Natural killer cell (primary cell): ENCODE measurements at regions not wholly inside any gene's neighbourhood (a gene's known extent, or its start where the extent isn't known, plus 50 kb on each side); places are given as distances from the start of the nearest gene placed in this dataset.
A peak's percentile ranks its signal among the peaks of the same experiment; 100 is the strongest.

Experiments
- ATAC-seq, 3 donors: fragments of 150-1000 bp in 2 of 3; fragments of 200-7000 bp in 1 of 3; cut with Tn5 transposase; 1 replicate in 1 of 3; 2 replicates in 2 of 3; pipeline ENCODE4 v1.10.0; 2021; ENCODE audit warnings: mild to moderate bottlenecking in 2 of 3, moderate library complexity in 2 of 3
- DNase-seq, 2 donors: peaks; one replicate each; pipeline versions ENCODE4 v3.0.0 to v3.0.0-alpha.2; 2013 to 2021; ENCODE audit warnings: mixed read lengths in 1 of 2
- H3K27ac ChIP-seq: one replicate; pipeline ENCODE4 v1.5.1; 2013; ENCODE audit warnings: mild to moderate bottlenecking, low read length
- H3K27me3 ChIP-seq: one replicate; pipeline ENCODE4 v1.6.1; 2013; ENCODE audit warnings: low read length; ENCODE audit not compliant: control insufficient read depth, insufficient read depth
- H3K36me3 ChIP-seq: one replicate; pipeline ENCODE4 v1.6.1; 2013; ENCODE audit warnings: low read length; ENCODE audit not compliant: control insufficient read depth, insufficient read depth
- H3K4me1 ChIP-seq: one replicate; pipeline ENCODE4 v1.6.1; 2013; ENCODE audit warnings: low read length; ENCODE audit not compliant: control insufficient read depth, insufficient read depth
- H3K4me3 ChIP-seq: one replicate; pipeline ENCODE4 v1.5.1; 2013; ENCODE audit warnings: low read length
- H3K9me3 ChIP-seq: one replicate; pipeline ENCODE4 v1.6.1; 2013; ENCODE audit warnings: low read length; ENCODE audit not compliant: control insufficient read depth, insufficient read depth
- H3K27ac Mint-ChIP-seq, 2 donors: one replicate each; pipeline ENCODE4 v1.8.0; 2022; ENCODE audit warnings: mild to moderate bottlenecking in 2 of 2, mixed read lengths in 2 of 2, moderate library complexity in 1 of 2
- H3K27me3 Mint-ChIP-seq, 2 donors: one replicate each; pipeline ENCODE4 v1.8.0; 2022; ENCODE audit warnings: low read depth in 2 of 2, mixed read lengths in 2 of 2
- H3K36me3 Mint-ChIP-seq: one replicate; pipeline ENCODE4 v1.8.0; 2022; ENCODE audit warnings: mixed read lengths
- H3K4me1 Mint-ChIP-seq, 2 donors: one replicate each; pipeline ENCODE4 v1.8.0; 2022; ENCODE audit warnings: mixed read lengths in 2 of 2
- H3K4me3 Mint-ChIP-seq: one replicate; pipeline ENCODE4 v1.8.0; 2022; ENCODE audit warnings: mild to moderate bottlenecking, moderate library complexity, mixed read lengths
- H3K9me3 Mint-ChIP-seq, 2 donors: one replicate each; pipeline ENCODE4 v1.8.0; 2022; ENCODE audit warnings: mixed read lengths in 2 of 2
- CTCF ChIP-seq: fragments of 200-600 bp; IDR thresholded peaks from one replicate; pipeline ENCODE4 v1.8.0; 2022; ENCODE audit warnings: antibody characterized with exemption
- WGBS: methylation state at CpG from one replicate; pipeline ENCODE4 v1.1.7; 2013; ENCODE audit warnings: missing lambda C conversion rate; ENCODE audit not compliant: insufficient coverage; 5-methylcytosine and 5-hydroxymethylcytosine counted together
- intact Hi-C: fragments of 100-400 bp; cut with micrococcal nuclease; formaldehyde crosslinking; loops from one replicate; pipeline ENCODE4 v1.14.2; 2022

- Mint-ChIP-seq H3K9me3 (no peaks in the 10 kb centered on the region), H3K4me3 (no peak overlapping the region), H3K27me3 (peaks cover 6 to 19% of the 10 kb centered on the region in 2 donors), H3K27ac (no peak overlapping the region), H3K36me3 (no peaks in the 10 kb centered on the region), H3K4me1 (peaks cover 19 to 54% of the 10 kb centered on the region in 2 donors)
- Histone ChIP-seq H3K27me3 (no peaks in the 10 kb centered on the region), H3K9me3 (no peaks in the 10 kb centered on the region), H3K4me3 (no peak overlapping the region), H3K36me3 (no peaks in the 10 kb centered on the region), H3K4me1 (peaks cover 19% of the 10 kb centered on the region), H3K27ac (no peak overlapping the region)
- no peak for TF ChIP-seq CTCF
- no peak for ATAC-seq
- 97% methylated on average over 6 of the region's 6 CpGs for WGBS
- DNase-seq: no peak
- intact Hi-C loops: no loop called here
These were observed 89.6 kb upstream of the SNRK start for GRCh38 chr3:43196721-43197120.

- Histone ChIP-seq H3K4me3 (no peak overlapping the region), H3K27me3 (no peaks in the 10 kb centered on the region), H3K36me3 (no peaks in the 10 kb centered on the region), H3K9me3 (no peaks in the 10 kb centered on the region), H3K27ac (no peak overlapping the region), H3K4me1 (peaks cover 19% of the 10 kb centered on the region)
- no peak for TF ChIP-seq CTCF
- H3K4me3 Mint-ChIP-seq: no peak overlapping the region
- intact Hi-C loops: no loop called here
- ATAC-seq (no peak), DNase-seq (no peak)
- H3K36me3 Mint-ChIP-seq: no peaks in the 10 kb centered on the region
- WGBS: 90% methylated on average over 4 of the region's 4 CpGs
- no peaks in the 10 kb centered on the region for H3K9me3 Mint-ChIP-seq
- H3K4me1 Mint-ChIP-seq: peaks cover 19 to 54% of the 10 kb centered on the region in 2 donors
- peak overlapping the region in 1 of 2 donors; percentile 96 for H3K27ac Mint-ChIP-seq
- H3K27me3 Mint-ChIP-seq: peaks cover 2 to 15% of the 10 kb centered on the region in 2 donors
These were observed 89.2 kb upstream of the POMGNT2 start for GRCh38 chr3:43195115-43195498.

- DNase-seq (peak in 1 of 2 donors; percentile 71), ATAC-seq (peak; percentile 76 to 83 (median 81))
- H3K9me3 ChIP-seq: no peaks in the 10 kb centered on the region
- TF ChIP-seq CTCF: no peak
- peaks cover 0 to 13% of the 10 kb centered on the region in 2 donors for H3K27me3 Mint-ChIP-seq
- WGBS: 65% methylated on average over 6 of the region's 6 CpGs
- peak overlapping the region; percentile 86 to 96 for H3K27ac Mint-ChIP-seq
- no peaks in the 10 kb centered on the region for H3K36me3 ChIP-seq
- H3K27ac ChIP-seq: peak overlapping the region; percentile 71
- no peaks in the 10 kb centered on the region for H3K9me3 Mint-ChIP-seq
- H3K4me3 ChIP-seq: no peak overlapping the region
- peaks cover 19% of the 10 kb centered on the region for H3K4me1 ChIP-seq
- H3K27me3 ChIP-seq: no peaks in the 10 kb centered on the region
- H3K4me1 Mint-ChIP-seq: peaks cover 19 to 54% of the 10 kb centered on the region in 2 donors
- H3K4me3 Mint-ChIP-seq: peak overlapping the region; percentile 28
- intact Hi-C loops: no loop called here
- H3K36me3 Mint-ChIP-seq: no peaks in the 10 kb centered on the region
These were observed 88.7 kb upstream of the POMGNT2 start for GRCh38 chr3:43194490-43195114.

GRCh38 chr3:43194069-43194468 lies 88.2 kb upstream of the POMGNT2 start:
- H3K27ac ChIP-seq: peak overlapping the region; percentile 71
- no peaks in the 10 kb centered on the region for H3K9me3 Mint-ChIP-seq
- H3K4me1 Mint-ChIP-seq: peaks cover 19 to 53% of the 10 kb centered on the region in 2 donors
- intact Hi-C loops: no loop called here
- ATAC-seq (peak in 2 of 3 donors; percentile 43), DNase-seq (peak in 1 of 2 donors; percentile 19)
- H3K36me3 Mint-ChIP-seq: no peaks in the 10 kb centered on the region
- H3K4me3 Mint-ChIP-seq: peak overlapping the region; percentile 28
- peak overlapping the region; percentile 86 to 96 for H3K27ac Mint-ChIP-seq
- H3K9me3 ChIP-seq: no peaks in the 10 kb centered on the region
- TF ChIP-seq CTCF: no peak
- H3K4me3 ChIP-seq: no peak overlapping the region
- H3K36me3 ChIP-seq: no peaks in the 10 kb centered on the region
- H3K27me3 ChIP-seq: no peaks in the 10 kb centered on the region
- peaks cover 0 to 12% of the 10 kb centered on the region in 2 donors for H3K27me3 Mint-ChIP-seq
- peaks cover 19% of the 10 kb centered on the region for H3K4me1 ChIP-seq
- WGBS: 61% methylated on average over 6 of the region's 6 CpGs
